Liver (tissue), 8 donors: ENCODE measurements at regions not wholly inside any gene's neighbourhood (a gene's known extent, or its start where the extent isn't known, plus 50 kb on each side); places are given as distances from the start of the nearest gene placed in this dataset.

Experiments
- DNase-seq: peaks from one replicate; pipeline ENCODE4 v3.0.0-alpha.2; 2017; ENCODE audit warnings: low spot score
- H3K27ac ChIP-seq, 2 donors: one replicate each; pipeline ENCODE4 v1.7.0; 2013; ENCODE audit warnings: inconsistent platforms in 2 of 2, low read length in 2 of 2, control low read depth in 1 of 2, low read depth in 1 of 2, mild to moderate bottlenecking in 1 of 2
- H3K27me3 ChIP-seq, 4 donors: one replicate each; pipeline versions ENCODE4 v1.6.1 to v1.7.0; 2013; ENCODE audit warnings: low read length in 3 of 4, inconsistent platforms in 1 of 4, mild to moderate bottlenecking in 1 of 4, moderate library complexity in 1 of 4; ENCODE audit not compliant: control insufficient read depth in 4 of 4, insufficient read depth in 4 of 4
- H3K36me3 ChIP-seq, 4 donors: one replicate each; pipeline versions ENCODE4 v1.6.1 to v1.7.0; 2013; ENCODE audit warnings: low read length in 3 of 4, mild to moderate bottlenecking in 3 of 4, low read depth in 1 of 4, moderate library complexity in 1 of 4; ENCODE audit not compliant: control insufficient read depth in 4 of 4, insufficient read depth in 3 of 4
- H3K4me1 ChIP-seq, 4 donors: one replicate each; pipeline versions ENCODE4 v1.6.1 to v1.7.0; 2013; ENCODE audit warnings: low read length in 3 of 4, mild to moderate bottlenecking in 3 of 4, moderate library complexity in 1 of 4; ENCODE audit not compliant: control insufficient read depth in 4 of 4, insufficient read depth in 4 of 4
- H3K4me3 ChIP-seq, 3 donors: one replicate each; pipeline versions ENCODE4 v1.6.1 to v1.7.0; 2013; ENCODE audit warnings: low read length in 3 of 3, control low read depth in 1 of 3, low read depth in 1 of 3, mild to moderate bottlenecking in 1 of 3
- H3K9ac ChIP-seq, 2 donors: one replicate each; pipeline ENCODE4 v1.7.0; 2013; ENCODE audit warnings: low read length in 2 of 2, mild to moderate bottlenecking in 2 of 2, moderate library complexity in 2 of 2, control low read depth in 1 of 2, low read depth in 1 of 2
- H3K9me3 ChIP-seq, 4 donors: one replicate each; pipeline versions ENCODE4 v1.6.1 to v1.7.0; 2013; ENCODE audit warnings: low read length in 3 of 4; ENCODE audit not compliant: control insufficient read depth in 4 of 4
- ATF3 ChIP-seq: IDR thresholded peaks from 2 replicates; pipeline ENCODE4 v1.6.1; 2016; ENCODE audit warnings: antibody characterized with exemption
- CTCF ChIP-seq: fragments of 150-350 bp; IDR thresholded peaks from 2 replicates; pipeline ENCODE4 v1.5.1; 2017; ENCODE audit warnings: improper control_type of control experiment, low read depth, low read length; ENCODE audit not compliant: missing input control
- EGR1 ChIP-seq, 2 donors: IDR thresholded peaks; 2 replicates each; pipeline ENCODE4 v1.6.1; 2016 to 2018; ENCODE audit warnings: antibody characterized with exemption in 2 of 2, low read depth in 2 of 2
- FOXA1 ChIP-seq: IDR thresholded peaks from 2 replicates; pipeline ENCODE4 v1.6.1; 2016; ENCODE audit warnings: antibody characterized with exemption
- FOXA2 ChIP-seq: IDR thresholded peaks from 2 replicates; pipeline ENCODE4 v1.6.1; 2016; ENCODE audit warnings: antibody characterized with exemption
- GABPA ChIP-seq, 2 donors: IDR thresholded peaks in 1 of 2; conservative IDR thresholded peaks in 1 of 2; 2 replicates each; pipeline ENCODE4 v1.6.1; 2016; ENCODE audit warnings: antibody characterized with exemption in 2 of 2, mild to moderate bottlenecking in 1 of 2, moderate library complexity in 1 of 2
- HNF4A ChIP-seq, 2 donors: conservative IDR thresholded peaks; 2 replicates each; pipeline ENCODE4 v1.6.1; 2016; ENCODE audit warnings: antibody characterized with exemption in 2 of 2, mild to moderate bottlenecking in 2 of 2
- HNF4G ChIP-seq: IDR thresholded peaks from 2 replicates; pipeline ENCODE4 v1.6.1; 2016; ENCODE audit warnings: antibody characterized with exemption
- JUND ChIP-seq, 2 donors: IDR thresholded peaks; 2 replicates each; pipeline ENCODE4 v1.6.1; 2016; ENCODE audit warnings: antibody characterized with exemption in 2 of 2
- MAX ChIP-seq: IDR thresholded peaks from 2 replicates; pipeline ENCODE4 v1.6.1; 2016; ENCODE audit warnings: antibody characterized with exemption
- NR2F2 ChIP-seq: IDR thresholded peaks from 2 replicates; pipeline ENCODE4 v1.6.1; 2016; ENCODE audit warnings: antibody characterized with exemption
- RAD21 ChIP-seq, 2 donors: IDR thresholded peaks; 2 replicates each; pipeline ENCODE4 v1.6.1; 2016; ENCODE audit warnings: antibody characterized with exemption in 2 of 2, mild to moderate bottlenecking in 2 of 2
- REST ChIP-seq: IDR thresholded peaks from 2 replicates; pipeline ENCODE4 v1.6.1; 2016; ENCODE audit warnings: antibody characterized with exemption, mild to moderate bottlenecking
- RXRA ChIP-seq, 2 donors: IDR thresholded peaks; 2 replicates each; pipeline ENCODE4 v1.6.1; 2017 to 2018; ENCODE audit warnings: antibody characterized with exemption in 2 of 2, mild to moderate bottlenecking in 1 of 2
- SP1 ChIP-seq: IDR thresholded peaks from 2 replicates; pipeline ENCODE4 v1.6.1; 2018; ENCODE audit warnings: antibody characterized with exemption, mild to moderate bottlenecking
- TAF1 ChIP-seq: conservative IDR thresholded peaks from 2 replicates; pipeline ENCODE4 v1.6.1; 2016; ENCODE audit warnings: antibody characterized with exemption, mild to moderate bottlenecking
- YY1 ChIP-seq: IDR thresholded peaks from 2 replicates; pipeline ENCODE4 v1.6.1; 2016; ENCODE audit warnings: antibody characterized with exemption, mild to moderate bottlenecking
- ZBTB33 ChIP-seq: IDR thresholded peaks from 2 replicates; pipeline ENCODE4 v1.6.1; 2016; ENCODE audit warnings: antibody characterized with exemption
- WGBS: extraction: QIAGEN DNeasy Blood & Tissue Kit; methylation state at CpG from one replicate; pipeline ENCODE4 v1.1.7; 2013; 5-methylcytosine and 5-hydroxymethylcytosine counted together
- donor health status: healthy.
- donor health status: healthy.
- donor health status: healthy.
- donor health status: healthy.
- donor health status: healthy.

- H3K27ac ChIP-seq, result no peak overlapping the region
- DNase-seq, result no peak
- no peaks in the 10 kb centered on the region for H3K36me3 ChIP-seq
- no peak overlapping the region for H3K4me3 ChIP-seq
- H3K27me3 ChIP-seq, result no peaks in the 10 kb centered on the region
- H3K9ac ChIP-seq, result no peak overlapping the region
- WGBS, result 91% methylated on average over 12 of the region's 12 CpGs
- no peaks in the 10 kb centered on the region for H3K4me1 ChIP-seq
- no peak for TF ChIP-seq RAD21 (IDR thresholded peaks at IDR 0.05)
- no peak for TF ChIP-seq MAX
- TF ChIP-seq RXRA (IDR thresholded peaks at IDR 0.05), result no peak
- TF ChIP-seq REST, result no peak
- no peak for TF ChIP-seq ATF3
- no peak for TF ChIP-seq TAF1
- no peak for TF ChIP-seq FOXA1
- TF ChIP-seq FOXA2, result no peak
- no peak for TF ChIP-seq HNF4G
- no peak for TF ChIP-seq ZBTB33
- TF ChIP-seq EGR1 (IDR thresholded peaks at IDR 0.05; ENCODE audit: low read depth in 2 of 2), result no peak
- TF ChIP-seq HNF4A (conservative IDR thresholded peaks at IDR 0.05), result no peak
- no peak for TF ChIP-seq YY1
- no peak for TF ChIP-seq JUND (IDR thresholded peaks at IDR 0.05)
- no peak for TF ChIP-seq GABPA (IDR thresholded peaks at IDR 0.05 in 1 of 2, conservative IDR thresholded peaks at IDR 0.05 in 1 of 2)
- TF ChIP-seq NR2F2, result no peak
- TF ChIP-seq CTCF, result no peak
- no peak for TF ChIP-seq SP1
- no peaks in the 10 kb centered on the region for H3K9me3 ChIP-seq
Observed at GRCh38 chr10:21263263-21263803, 262.1 kb downstream of the SKIDA1 start.
